ENCODE measurements at regions not wholly inside any gene's neighbourhood (a gene's known extent, or its start where the extent isn't known, plus 50 kb on each side); places are given as distances from the start of the nearest gene placed in this dataset.
A peak's percentile ranks its signal among the peaks of the same experiment; 100 is the strongest.

- no peak overlapping the region for H3K4me3 ChIP-seq (ENCODE audit: low read depth, low read length)
- ChIA-PET CTCF (no interaction called here), POLR2A (no interaction called here)
- no peak for DNase-seq (ENCODE audit: low read depth, low spot score)
- TF ChIP-seq CTCF (IDR thresholded peaks at IDR 0.05; ENCODE audit: insufficient read depth, low read length, missing control alignments) = no peak
These were observed 222.7 kb upstream of the GJB5 start for GRCh38 chr1:34532113-34532512.

- TF ChIP-seq CTCF (IDR thresholded peaks at IDR 0.05; ENCODE audit: insufficient read depth, low read length, missing control alignments) = no peak
- POLR2A ChIA-PET = no interaction called here
- DNase-seq (ENCODE audit: low read depth, low spot score) = no peak
- CTCF ChIA-PET = no interaction called here
- no peak overlapping the region for H3K4me3 ChIP-seq (ENCODE audit: low read depth, low read length)
These were observed 216.4 kb upstream of the GJB5 start for GRCh38 chr1:34538481-34538880.

GRCh38 chr1:34547046-34547674, 207.7 kb upstream of the GJB5 start:
- TF ChIP-seq CTCF (IDR thresholded peaks at IDR 0.05; ENCODE audit: insufficient read depth, low read length, missing control alignments) = peak; percentile 17
- ChIA-PET CTCF (no interaction called here), POLR2A (no interaction called here)
- H3K4me3 ChIP-seq (ENCODE audit: low read depth, low read length) = no peak overlapping the region
- DNase-seq (ENCODE audit: low read depth, low spot score) = no peak

- ChIA-PET CTCF (no interaction called here), POLR2A (no interaction called here)
- H3K4me3 ChIP-seq (ENCODE audit: low read depth, low read length) = no peak overlapping the region
- TF ChIP-seq CTCF (IDR thresholded peaks at IDR 0.05; ENCODE audit: insufficient read depth, low read length, missing control alignments) = peak; percentile 29
- no peak for DNase-seq (ENCODE audit: low read depth, low spot score)
These were observed 205.6 kb upstream of the GJB5 start for GRCh38 chr1:34549199-34549598.

- CTCF ChIA-PET = no interaction called here
These were observed 176.5 kb upstream of the GJB5 start for GRCh38 chr1:34578306-34578705.

GRCh38 chr1:34582356-34582755, 172.5 kb upstream of the GJB5 start:
- CTCF ChIA-PET = no interaction called here
- no peak overlapping the region for H3K4me3 ChIP-seq (ENCODE audit: low read depth, low read length)
- TF ChIP-seq CTCF (IDR thresholded peaks at IDR 0.05; ENCODE audit: insufficient read depth, low read length, missing control alignments) = no peak
- POLR2A ChIA-PET = no interaction called here
- DNase-seq (ENCODE audit: low read depth, low spot score) = no peak

More at GRCh38 chr1:34578306-34578705, 176.5 kb upstream of the GJB5 start:
- TF ChIP-seq CTCF (IDR thresholded peaks at IDR 0.05; ENCODE audit: insufficient read depth, low read length, missing control alignments) = no peak
- POLR2A ChIA-PET = no interaction called here
- no peak overlapping the region for H3K4me3 ChIP-seq (ENCODE audit: low read depth, low read length)
- DNase-seq (ENCODE audit: low read depth, low spot score) = no peak
